NCI-H187 treated with DMSO at 0.1 percent for 48 hours (cell line): ENCODE measurements at regions not wholly inside any gene's neighbourhood (a gene's known extent, or its start where the extent isn't known, plus 50 kb on each side); places are given as distances from the start of the nearest gene placed in this dataset.

Source experiments
- DNase-seq: peaks from one replicate; lab custom pipeline; 2025; lab: John Stamatoyannopoulos, UW

DNA sequence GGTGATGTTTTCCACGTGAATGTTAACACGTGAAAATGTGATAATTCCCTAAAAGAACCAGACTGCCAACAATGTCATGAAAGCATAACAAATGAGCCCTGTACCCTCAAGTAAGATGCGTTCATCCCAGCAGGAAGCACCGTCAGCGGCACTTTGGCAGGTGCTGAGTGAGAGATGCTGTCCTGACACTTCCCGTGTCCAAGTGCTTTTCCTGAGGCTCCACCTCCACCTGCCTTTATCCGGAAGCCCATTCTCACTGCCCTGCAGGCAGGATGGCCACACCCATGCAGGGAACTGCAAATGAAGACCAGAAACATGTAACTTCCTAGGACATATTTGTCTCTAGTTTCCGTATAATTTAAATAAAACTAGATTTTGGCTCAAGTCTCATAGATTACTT lies 238.0 kb upstream of the IRX2 start:
- no peak for DNase-seq

DNA sequence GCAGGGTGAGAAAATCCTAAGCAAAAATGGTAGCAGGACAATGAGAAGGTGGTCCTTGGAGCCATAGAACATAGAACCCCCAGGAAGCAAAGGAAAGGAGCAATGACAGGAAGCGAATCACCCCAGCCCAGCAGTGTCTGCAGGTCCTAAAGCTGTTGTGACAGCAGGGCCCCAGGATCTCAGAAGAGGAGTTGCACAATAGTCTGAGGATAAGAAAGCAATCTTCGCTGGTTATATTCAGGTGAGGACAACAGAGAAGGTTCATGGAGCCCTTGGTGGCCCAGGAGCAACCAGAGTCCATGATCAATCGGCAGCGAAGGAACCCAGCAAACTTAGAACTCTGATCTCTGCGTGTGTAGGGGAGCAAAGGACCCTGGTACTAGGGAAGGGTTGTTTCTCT lies 234.8 kb upstream of the IRX2 start:
- DNase-seq: no peak

DNA sequence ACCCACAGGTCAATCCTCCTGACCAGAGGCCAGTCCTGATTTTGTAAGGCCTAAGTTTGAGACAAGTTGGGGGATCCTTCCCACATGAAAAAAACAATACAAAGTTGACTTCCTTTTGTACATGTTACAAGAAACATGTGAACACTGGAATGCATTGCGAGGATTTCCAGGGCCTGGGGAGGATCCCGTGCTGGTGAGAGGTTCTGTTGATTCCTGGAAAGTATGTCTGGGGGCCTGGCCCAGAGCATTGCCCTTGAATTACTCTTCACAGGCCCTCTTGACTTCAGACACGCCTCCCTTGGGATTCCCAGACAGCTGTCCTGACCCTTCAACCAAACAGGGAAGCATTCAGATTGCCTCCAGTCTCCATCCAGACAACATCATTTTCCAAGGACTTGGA lies 234.2 kb upstream of the IRX2 start:
- DNase-seq: peak; percentile 28

DNA sequence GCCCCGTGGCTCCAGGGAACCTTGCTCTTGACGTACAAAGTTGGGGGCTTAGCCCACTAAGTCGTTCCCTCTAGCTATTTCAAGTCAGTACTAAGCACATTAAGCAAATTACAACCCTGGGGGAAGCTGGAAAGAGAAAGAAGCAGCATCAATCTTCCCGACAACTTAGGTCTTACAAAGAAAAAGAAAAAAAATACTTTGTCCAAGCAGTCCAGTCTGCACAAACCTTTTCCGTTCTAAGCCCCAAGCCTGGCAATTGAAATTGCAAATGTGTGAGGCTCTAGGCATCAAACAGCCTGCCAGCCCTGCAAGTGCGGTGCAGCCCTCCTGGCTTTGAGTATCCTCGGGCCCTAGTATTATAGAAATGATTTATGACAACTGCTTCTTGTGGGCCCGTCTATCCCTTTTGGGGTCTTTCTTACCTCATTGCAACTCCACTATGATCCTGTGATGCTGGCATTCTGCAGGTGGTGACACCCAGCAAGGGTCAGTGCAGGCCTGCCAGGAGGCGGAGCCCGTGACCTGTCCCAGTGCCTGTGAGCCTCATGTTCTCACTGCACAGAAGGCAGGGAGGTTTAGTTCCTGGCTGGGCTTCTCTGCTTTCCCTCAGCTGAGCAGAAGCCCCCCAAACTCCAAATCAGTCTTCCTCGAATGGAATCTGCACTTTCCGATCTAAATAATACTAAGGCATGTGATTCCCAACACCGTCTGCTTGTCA lies 232.3 kb upstream of the IRX2 start:
- DNase-seq: no peak

DNA sequence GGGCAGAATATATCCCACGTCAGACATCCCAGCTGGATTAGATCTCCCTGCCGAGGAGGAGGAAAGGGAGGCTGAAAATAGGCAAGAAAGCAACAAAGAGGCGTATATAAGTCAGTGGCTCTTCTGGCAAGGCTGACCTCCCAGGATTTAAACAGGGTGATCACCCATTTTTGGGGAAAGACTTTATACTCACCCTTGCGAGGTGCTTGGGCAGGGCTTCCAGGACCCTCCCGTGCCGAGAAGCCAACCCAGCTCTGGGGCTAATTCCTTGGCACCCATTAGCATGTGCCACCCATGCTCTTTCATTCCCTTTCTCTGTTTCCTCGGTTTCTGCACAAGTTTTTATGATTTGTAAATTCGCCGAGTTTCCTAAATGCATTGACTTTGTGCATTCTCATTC lies 230.2 kb upstream of the IRX2 start:
- DNase-seq: no peak

DNA sequence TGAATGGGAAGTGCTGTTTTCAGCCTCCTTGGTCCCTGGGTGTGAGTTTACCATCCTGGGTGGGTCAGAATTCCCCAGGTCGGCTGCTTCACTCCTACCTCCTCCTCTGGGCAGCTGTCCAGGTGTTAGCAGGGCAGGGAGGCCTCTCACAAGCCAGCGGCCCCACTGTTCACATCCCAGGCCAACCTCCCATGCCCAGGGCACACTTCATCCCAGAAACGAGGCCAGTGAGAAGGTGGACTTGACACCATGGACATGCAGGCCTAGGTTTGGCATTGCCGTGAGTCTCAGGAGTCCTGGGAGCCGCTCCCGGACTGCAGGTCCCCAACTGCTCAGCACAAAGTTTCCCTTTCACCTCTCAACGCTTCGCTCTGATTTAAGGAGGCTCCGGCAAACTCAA lies 229.6 kb upstream of the IRX2 start:
- DNase-seq: no peak

DNA sequence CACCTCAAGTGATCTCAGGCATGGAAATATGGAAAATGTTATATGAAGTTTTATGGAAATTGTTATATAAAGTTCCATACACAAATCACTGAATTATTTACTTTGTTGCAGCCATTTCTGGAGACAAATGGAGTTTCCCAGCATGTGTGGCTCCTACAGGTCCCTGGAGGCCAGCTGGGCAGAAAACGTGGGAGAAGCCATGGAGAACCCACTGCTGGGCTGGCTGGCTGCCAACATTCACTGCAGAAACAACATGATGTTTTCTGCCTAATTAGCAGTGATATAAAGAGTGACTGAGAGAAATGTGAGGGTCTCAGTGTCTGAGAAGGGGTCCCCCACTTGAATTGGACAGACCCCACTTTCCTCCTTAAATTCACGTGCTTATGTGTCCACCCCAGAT lies 208.8 kb upstream of the IRX2 start:
- no peak for DNase-seq

DNA sequence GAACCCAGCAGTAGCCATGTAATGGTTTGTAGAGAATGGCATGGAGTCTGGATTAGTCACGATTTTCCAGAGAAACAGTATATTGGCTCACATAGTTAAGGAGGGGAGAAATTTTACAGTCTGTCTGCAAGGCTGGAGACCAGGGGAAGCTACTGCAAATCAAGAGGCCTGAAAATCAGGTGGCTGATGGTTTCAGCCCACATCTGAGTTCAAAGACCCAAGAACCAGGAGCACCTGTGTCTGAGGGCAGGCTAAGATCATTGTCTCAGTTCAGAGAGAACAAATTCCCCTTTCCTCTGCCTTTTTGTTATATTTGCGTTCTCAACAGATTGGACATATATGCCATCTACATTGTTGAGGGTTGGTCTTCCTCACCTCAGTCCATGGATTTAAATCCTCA lies 207.5 kb upstream of the IRX2 start:
- no peak for DNase-seq

DNA sequence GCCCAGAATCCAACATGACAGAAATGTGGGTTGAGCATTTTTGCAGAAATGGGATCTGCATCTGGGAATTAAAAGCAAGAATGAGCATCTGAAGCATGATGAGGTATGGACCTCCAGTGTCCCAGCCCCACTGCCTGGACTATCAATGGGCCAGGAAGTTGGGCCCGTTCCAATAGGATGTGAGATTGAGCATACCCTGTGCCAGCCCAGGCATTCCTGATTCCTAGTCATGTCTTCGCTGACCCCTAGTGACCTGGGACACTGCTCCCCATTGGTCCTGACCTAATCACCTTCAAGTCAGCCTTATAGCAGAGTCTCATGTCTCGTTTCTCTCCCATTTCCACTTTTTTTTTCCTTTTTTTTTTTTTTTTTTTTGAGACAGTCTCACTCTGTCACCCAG lies 197.4 kb upstream of the IRX2 start:
- DNase-seq: no peak

DNA sequence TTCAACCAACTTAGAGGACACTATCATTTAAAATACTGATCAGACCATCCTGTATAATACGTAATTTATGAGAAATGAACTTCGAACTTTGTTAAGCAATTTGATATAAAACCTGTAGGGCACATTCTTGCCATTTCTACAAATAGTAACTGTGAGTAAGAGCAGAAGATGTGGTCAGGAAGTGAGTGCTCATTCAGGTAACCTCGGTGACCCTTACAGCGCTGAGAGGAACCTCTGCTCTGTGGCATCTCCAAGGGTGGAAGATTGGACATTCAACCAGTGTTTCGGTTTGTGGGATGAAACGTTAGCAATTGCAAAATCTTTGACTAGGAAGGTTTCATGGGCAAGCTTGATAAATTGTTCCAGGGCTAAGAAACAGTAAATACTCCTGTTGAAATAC lies 194.8 kb upstream of the IRX2 start:
- DNase-seq: no peak

DNA sequence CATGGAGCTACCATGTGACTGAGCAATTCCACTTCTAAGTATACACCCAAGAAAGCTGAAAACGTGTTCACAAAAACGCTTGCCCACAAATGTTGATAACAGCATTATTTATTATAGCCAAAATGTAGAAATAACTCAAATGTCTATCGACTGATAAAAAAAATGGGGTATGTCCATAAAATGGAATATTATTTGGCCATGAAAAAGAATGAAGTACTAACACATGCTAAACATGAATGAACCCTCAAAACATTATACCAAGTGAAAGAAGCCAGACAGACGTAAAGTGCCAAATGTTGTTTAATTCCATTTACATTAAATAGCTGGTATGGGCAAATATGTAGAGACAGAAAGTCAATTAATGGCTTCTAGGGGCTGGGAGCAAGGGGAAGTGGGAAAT lies 184.9 kb upstream of the IRX2 start:
- DNase-seq: no peak

DNA sequence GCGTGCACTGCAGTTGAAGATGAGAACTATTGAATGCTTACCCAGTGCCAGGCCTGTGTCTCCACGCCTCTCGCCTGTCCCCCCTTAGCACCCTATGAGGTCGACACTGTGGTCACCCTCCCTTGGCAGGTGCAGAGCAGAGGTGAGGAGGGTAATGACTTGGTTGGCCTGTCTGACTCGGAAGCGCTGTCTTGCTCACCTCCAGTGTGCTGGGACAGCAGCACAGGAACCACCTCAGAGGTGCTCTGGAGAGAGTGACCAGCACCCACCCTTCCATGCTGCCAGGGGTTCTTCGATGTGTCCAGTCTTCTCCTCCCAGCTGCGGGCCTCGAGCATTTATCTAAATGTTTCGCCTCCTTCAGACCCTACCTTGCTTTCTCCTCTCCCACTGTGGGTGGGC lies 178.3 kb upstream of the IRX2 start:
- no peak for DNase-seq

DNA sequence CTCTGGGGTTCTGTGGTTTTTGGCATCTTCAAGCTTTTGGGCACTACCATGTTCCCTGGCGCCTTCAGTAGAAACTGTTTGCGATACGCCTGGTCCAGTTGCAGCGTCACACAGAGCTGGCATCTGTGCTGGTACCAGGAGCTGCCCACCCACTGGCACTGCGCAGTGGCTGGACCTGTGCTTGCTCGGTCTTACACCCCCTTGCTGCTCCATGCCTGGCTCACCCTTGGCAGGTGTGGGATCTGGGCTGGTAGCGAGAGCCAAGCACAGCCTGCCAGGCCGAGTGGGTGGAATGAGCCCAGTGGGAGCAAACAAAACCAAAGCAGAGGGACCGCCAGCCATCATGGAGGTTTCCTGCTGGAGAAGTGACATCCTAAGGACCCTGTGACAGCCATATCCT lies 170.2 kb upstream of the IRX2 start:
- no peak for DNase-seq

DNA sequence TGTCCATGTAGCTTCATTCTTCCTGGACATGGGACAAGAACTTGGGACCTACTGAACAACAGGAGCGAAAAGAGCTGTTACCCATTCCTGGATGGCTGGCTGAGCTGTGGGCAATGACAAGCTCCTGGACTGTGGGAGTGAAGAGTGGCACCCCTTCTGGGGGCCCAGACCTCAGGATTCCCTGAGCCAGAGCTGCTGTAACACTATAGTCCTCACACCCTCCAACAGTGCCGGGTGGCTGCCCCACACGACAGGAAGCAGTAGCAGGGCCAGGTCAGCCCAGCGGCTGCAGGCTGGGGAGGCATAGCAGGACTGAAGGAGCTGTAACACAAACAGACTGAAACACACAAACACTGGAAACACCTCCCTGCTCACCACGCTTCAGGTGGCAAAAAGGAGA lies 169.7 kb upstream of the IRX2 start:
- DNase-seq: no peak

DNA sequence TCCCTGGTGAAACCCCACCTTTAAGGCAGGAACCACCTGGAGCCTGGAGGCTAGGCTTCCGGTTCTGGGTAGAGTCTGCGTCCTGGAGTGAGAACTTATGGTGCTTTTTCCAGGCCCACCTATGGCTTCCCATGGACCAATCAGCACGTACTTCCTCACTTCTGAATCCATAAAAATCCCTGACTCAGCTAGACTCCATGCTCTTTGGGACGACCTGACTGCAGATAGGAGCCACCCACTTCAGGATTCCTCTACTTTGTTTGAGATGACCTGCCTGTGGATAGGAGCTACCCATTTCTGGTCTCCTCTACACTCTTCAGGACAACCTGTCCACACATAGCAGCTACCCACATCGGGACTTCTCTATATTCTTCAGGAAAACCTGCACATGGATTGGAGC lies 168.8 kb upstream of the IRX2 start:
- no peak for DNase-seq

DNA sequence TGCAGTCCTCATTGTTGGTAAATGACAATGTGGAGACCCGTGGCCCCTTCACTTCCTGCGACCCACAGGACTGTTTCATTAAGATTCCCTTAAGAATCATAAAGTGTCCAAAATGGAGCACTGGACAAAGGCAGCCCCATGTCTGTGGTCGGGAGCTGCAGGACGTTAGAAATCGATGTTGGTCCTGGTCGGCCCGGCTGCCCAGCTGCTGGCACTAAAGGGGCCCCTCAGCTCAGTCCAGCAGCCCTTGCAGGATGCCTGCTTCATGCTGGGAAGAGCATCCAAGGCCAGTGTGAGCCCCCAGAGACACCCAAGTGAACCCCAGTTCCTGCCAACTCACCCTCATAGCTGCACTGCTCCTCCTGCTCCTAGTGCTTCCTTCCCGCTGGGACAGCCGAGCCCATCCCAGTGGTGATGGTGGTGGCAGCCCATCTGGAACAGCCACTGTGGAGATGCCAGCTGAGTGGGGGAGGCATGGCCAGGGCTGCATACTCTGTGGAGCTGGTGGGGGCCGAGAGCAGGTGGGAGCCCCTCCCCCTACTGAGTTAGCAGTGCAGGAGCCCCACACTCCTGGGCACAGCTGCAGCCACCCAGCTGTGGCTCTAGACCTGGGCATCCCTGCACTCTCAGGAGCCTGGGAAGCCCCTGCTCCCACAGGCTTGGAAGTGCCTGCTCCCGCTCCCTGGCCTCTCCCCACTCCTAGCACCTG lies 168.0 kb upstream of the IRX2 start:
- DNase-seq: no peak

DNA sequence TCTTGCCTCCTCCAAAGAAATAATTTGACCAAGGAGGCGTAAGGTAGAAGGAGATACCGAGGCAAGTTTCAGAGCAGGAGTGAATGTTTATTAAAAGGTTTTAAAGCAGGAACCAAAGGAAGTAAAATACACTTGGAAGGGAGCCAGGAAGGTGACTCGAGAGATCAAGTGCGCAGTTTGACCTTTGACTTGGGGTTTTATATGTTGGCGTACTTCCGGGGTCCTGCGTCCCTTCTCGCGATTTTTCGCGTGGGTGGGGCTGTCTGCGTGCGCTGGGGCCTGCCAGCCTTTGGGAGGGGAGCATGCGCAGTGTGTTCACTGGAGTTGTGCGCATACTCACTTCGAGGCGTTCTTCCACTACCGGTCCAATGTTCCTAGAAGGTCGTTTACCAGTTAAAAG lies 166.0 kb upstream of the IRX2 start:
- DNase-seq: no peak

DNA sequence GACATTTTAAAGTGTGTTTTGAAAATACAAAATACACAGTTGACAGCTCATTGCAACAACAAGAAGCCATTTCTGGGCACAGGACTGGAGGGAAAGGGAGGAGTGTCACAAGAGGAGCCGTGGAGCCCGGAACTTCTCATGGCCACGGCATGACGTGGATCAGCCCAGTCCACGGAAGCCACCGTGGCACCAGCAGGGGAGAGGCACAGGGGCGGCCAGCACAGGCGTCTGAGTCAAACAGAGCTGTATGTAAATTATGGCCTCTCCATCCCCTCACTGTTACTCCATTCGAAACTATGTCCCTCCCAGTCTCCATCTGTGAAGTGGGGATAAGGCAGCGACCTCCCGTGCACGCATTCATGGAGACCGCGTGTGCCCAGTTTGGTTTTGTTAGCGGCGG lies 165.6 kb upstream of the IRX2 start:
- DNase-seq: no peak

DNA sequence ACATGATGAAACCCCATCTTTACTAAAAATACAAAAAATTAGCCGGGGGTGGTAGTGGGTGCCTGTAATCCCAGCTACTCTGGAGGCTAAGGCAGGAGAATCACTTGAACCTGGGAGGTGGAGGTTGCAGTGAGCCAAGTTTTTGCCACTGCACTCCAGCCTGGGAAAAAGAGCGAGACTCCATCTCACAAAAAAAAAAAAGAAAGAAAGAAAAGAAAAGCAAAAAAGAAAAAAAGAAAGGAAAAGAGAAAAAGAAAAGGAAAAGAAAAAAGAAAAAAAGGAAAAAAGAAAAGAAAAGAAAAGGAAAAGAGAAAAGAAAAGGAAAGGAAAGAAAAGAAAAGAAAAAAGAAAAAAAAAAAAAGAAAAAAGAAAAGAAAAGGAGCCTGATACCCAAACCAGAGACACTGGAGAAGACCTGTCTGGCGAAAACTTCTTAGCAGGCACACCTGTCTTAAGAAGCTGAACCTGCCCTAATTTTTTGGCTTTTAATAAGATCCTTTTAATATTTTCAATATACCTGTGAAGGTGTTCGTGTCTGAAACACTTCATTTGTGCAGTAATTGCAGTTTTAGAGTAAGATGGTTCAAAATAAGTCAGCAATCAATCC lies 164.7 kb upstream of the IRX2 start:
- no peak for DNase-seq

DNA sequence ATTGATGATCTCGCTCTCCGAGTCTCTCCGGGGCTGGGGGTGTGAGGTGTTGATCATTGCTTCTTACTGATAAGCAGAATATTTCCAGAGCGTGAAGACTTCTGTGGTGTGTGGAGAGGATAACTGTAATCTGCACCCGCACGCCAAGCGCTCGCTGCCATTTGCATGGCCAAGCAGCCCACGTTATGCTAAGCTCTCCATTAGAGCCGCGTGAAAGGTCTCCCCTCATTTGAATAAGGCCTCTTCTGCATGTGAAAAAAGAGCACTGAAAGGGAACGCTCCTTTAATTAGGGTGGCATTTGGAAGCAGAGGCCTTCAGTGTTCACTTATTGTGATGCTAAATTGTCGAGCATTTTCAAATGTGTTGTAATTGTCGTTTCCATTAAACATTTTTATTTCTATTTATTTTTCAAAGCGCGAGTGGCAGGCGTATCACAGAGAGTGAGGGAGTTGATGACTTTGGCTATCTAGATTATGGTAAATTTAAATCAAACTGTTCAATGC lies 163.6 kb upstream of the IRX2 start:
- DNase-seq: no peak

DNA sequence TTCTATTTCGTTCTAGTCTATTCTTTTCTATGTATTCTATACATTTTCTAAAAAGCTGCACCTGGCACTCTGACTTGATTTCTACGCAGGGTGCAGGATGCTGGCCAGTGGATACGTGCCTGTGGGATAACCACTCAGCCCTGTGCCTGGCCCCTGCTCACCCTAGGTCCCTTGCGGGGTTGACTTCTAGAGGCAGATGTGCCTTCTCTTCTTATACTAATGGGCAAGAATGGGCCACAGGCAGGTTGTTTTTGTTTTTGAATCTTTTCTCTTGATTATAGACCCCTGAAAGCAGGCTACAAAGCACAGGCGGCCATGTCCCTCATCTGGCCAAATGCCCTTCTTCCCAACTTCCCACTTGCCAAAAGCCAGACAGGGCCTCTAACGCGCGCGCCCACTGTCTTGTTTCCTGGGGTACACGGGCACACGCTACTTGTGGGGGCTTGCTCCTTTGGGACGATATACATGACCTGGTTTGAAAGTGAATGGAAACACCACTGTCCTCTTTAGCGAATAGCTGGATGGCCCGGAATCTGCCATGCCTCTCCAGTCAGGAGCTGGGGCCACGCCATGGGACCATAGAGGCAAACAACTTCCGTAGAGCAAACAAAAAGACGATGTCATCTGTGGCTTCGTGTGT lies 162.7 kb upstream of the IRX2 start:
- no peak for DNase-seq

DNA sequence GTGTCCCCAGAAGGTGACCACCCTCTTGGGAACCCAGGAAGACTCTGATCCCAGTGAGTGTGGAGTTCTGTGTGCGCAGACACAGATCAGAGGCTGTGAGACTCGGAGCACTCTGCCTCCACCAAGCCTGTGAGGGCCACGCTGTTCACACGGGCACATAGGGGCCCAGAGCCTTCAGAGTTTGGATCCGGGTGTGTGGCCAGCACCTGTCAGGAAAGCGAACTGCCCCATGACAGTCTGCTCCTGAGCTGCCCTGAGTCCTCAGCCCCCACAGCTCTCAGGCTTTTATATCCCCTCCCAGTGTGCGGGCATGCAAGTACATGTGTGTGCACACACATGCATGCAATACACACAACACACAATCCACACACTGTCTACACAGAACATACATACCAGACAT lies 161.8 kb upstream of the IRX2 start:
- no peak for DNase-seq

DNA sequence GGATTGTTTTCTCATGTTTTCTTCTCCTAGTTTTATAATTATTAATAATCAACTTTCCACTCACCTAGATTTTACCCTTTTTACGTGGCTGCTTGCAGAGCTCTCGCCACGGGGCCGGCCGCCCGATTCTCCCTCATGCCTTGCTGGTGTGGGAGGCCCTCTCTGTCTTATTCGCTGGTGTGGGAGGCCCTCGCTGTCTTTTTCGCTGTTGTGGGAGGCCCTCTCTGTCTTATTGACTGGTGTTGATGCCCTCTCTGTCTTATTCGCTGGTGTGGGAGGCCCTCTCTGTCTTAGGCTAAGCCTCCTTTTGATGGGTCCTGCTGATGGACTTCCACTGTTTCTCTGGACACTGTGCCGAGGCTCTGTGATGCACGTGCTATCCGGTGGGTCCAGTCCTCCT lies 161.3 kb upstream of the IRX2 start:
- no peak for DNase-seq
